Body of pancreas (tissue), 4 donors: ENCODE measurements at regions not wholly inside any gene's neighbourhood (a gene's known extent, or its start where the extent isn't known, plus 50 kb on each side); places are given as distances from the start of the nearest gene placed in this dataset.

Source experiments
- POLR2A ChIP-seq, 3 donors: fragments of 450-650 bp; IDR thresholded peaks; one replicate each; pipeline ENCODE4 v1.6.1; 2016; ENCODE audit warnings: antibody characterized with exemption in 3 of 3, mild to moderate bottlenecking in 2 of 3
- TF ChIP-seq, protein P1 (sequence below), 7 experiments: fragments of 450-650 bp in 4 of 7; fragments of 200-600 bp in 3 of 7; sonication (generic) in 3 of 7; IDR thresholded peaks; one replicate each; pipeline ENCODE4 v1.5.1; 2016 to 2019; ENCODE audit warnings: antibody characterized with exemption in 7 of 7

GRCh38 chr2:16182841-16183240, 242.5 kb downstream of the MYCN start:
- TF ChIP-seq, protein P1, sequence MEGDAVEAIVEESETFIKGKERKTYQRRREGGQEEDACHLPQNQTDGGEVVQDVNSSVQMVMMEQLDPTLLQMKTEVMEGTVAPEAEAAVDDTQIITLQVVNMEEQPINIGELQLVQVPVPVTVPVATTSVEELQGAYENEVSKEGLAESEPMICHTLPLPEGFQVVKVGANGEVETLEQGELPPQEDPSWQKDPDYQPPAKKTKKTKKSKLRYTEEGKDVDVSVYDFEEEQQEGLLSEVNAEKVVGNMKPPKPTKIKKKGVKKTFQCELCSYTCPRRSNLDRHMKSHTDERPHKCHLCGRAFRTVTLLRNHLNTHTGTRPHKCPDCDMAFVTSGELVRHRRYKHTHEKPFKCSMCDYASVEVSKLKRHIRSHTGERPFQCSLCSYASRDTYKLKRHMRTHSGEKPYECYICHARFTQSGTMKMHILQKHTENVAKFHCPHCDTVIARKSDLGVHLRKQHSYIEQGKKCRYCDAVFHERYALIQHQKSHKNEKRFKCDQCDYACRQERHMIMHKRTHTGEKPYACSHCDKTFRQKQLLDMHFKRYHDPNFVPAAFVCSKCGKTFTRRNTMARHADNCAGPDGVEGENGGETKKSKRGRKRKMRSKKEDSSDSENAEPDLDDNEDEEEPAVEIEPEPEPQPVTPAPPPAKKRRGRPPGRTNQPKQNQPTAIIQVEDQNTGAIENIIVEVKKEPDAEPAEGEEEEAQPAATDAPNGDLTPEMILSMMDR (IDR thresholded peaks at IDR 0.05): no peak
- no peak for TF ChIP-seq POLR2A (IDR thresholded peaks at IDR 0.05)
